ENCODE measurements at regions not wholly inside any gene's neighbourhood (a gene's known extent, or its start where the extent isn't known, plus 50 kb on each side); places are given as distances from the start of the nearest gene placed in this dataset.

GRCh38 chr2:39512434-39512935 is 75.4 kb upstream of the MAP4K3 start:
- Histone ChIP-seq H2AFZ (ENCODE audit: low read length) (no peak overlapping the region), H3K27ac (ENCODE audit: low read depth, low read length) (peak overlapping the region; percentile 68), H3K4me1 (ENCODE audit: insufficient read depth, low read length) (peaks cover 49% of the 10 kb centered on the region), H3K27me3 (ENCODE audit: insufficient read depth, low read length) (no peaks in the 10 kb centered on the region), H3K36me3 (ENCODE audit: insufficient read depth, low read length) (no peaks in the 10 kb centered on the region), H3K79me2 (ENCODE audit: insufficient read depth, low read length) (no peaks in the 10 kb centered on the region), H3K4me2 (ENCODE audit: insufficient read depth, low read length) (no peak overlapping the region), H4K20me1 (ENCODE audit: insufficient read depth, low read length) (no peaks in the 10 kb centered on the region), H3K9me3 (ENCODE audit: low read depth, low read length) (no peaks in the 10 kb centered on the region), H3K4me3 (ENCODE audit: insufficient read depth, low read length) (no peak overlapping the region)
- no peak for DNase-seq (ENCODE audit: insufficient read length, low spot score, missing footprints)
- TF ChIP-seq, protein P1, sequence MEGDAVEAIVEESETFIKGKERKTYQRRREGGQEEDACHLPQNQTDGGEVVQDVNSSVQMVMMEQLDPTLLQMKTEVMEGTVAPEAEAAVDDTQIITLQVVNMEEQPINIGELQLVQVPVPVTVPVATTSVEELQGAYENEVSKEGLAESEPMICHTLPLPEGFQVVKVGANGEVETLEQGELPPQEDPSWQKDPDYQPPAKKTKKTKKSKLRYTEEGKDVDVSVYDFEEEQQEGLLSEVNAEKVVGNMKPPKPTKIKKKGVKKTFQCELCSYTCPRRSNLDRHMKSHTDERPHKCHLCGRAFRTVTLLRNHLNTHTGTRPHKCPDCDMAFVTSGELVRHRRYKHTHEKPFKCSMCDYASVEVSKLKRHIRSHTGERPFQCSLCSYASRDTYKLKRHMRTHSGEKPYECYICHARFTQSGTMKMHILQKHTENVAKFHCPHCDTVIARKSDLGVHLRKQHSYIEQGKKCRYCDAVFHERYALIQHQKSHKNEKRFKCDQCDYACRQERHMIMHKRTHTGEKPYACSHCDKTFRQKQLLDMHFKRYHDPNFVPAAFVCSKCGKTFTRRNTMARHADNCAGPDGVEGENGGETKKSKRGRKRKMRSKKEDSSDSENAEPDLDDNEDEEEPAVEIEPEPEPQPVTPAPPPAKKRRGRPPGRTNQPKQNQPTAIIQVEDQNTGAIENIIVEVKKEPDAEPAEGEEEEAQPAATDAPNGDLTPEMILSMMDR (IDR thresholded peaks at IDR 0.05; ENCODE audit: extremely low read depth, low read depth, low read length): no peak

DNA sequence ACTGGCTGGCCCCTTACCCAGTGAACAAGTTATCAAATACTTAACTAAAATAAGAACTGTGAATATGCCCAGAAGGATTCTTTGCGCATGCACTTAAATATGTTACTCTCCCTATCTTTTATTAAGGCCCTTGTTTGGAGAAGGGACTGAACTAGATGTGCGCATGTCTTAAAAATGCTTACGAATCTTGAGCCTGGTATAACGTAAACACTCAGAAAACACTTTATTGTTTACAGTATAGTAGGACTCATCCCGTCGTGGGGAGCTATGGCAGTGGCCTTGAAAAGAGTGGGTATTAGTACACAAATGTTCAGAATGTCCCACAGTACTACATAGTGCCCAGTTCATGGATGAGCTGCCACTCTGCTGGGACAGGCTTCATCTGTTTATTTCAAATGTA is 75.9 kb upstream of the MAP4K3 start:
- peaks cover 47% of the 10 kb centered on the region for H3K4me1 ChIP-seq (ENCODE audit: insufficient read depth, low read length)
- no peaks in the 10 kb centered on the region for H3K79me2 ChIP-seq (ENCODE audit: insufficient read depth, low read length)
- no peak overlapping the region for H3K4me2 ChIP-seq (ENCODE audit: insufficient read depth, low read length)
- H3K27me3 ChIP-seq (ENCODE audit: insufficient read depth, low read length): no peaks in the 10 kb centered on the region
- no peak overlapping the region for H2AFZ ChIP-seq (ENCODE audit: low read length)
- TF ChIP-seq, protein P1 (IDR thresholded peaks at IDR 0.05; ENCODE audit: extremely low read depth, low read depth, low read length): no peak
- H3K36me3 ChIP-seq (ENCODE audit: insufficient read depth, low read length): no peaks in the 10 kb centered on the region
- no peak for DNase-seq (ENCODE audit: insufficient read length, low spot score, missing footprints)
- H3K27ac ChIP-seq (ENCODE audit: low read depth, low read length): peak overlapping the region; percentile 68
- H3K9me3 ChIP-seq (ENCODE audit: low read depth, low read length): no peaks in the 10 kb centered on the region
- H3K4me3 ChIP-seq (ENCODE audit: insufficient read depth, low read length): no peak overlapping the region
- H4K20me1 ChIP-seq (ENCODE audit: insufficient read depth, low read length): no peaks in the 10 kb centered on the region

DNA sequence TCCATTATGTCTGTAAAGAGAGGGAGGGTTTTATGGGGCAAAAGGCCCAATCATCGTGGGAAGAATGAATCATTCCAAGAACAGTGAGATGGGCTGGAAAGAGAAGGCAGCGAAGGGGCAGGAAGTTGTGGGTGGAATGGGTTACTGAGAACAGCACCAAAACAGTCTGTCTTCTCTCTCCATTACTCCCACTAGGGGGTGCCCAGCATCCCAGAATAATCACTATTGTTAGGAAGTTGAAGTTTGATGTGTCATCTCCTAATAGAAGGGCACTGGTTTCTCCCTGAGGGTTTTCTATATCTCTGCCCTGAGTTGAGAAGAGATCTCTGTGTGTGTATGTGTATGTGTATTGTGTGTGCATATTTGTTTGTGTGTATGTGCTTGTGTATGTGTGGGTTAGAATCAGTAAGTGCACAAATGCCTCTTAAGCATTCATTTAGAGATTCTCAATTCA is 76.6 kb upstream of the MAP4K3 start:
- Histone ChIP-seq H3K4me3 (ENCODE audit: insufficient read depth, low read length) (no peak overlapping the region), H3K36me3 (ENCODE audit: insufficient read depth, low read length) (no peaks in the 10 kb centered on the region), H3K4me2 (ENCODE audit: insufficient read depth, low read length) (peak overlapping the region; percentile 9), H3K27ac (ENCODE audit: low read depth, low read length) (peak overlapping the region; percentile 68), H4K20me1 (ENCODE audit: insufficient read depth, low read length) (no peaks in the 10 kb centered on the region), H3K27me3 (ENCODE audit: insufficient read depth, low read length) (no peaks in the 10 kb centered on the region), H3K9me3 (ENCODE audit: low read depth, low read length) (no peaks in the 10 kb centered on the region), H2AFZ (ENCODE audit: low read length) (no peak overlapping the region), H3K79me2 (ENCODE audit: insufficient read depth, low read length) (no peaks in the 10 kb centered on the region), H3K4me1 (ENCODE audit: insufficient read depth, low read length) (peaks cover 40% of the 10 kb centered on the region)
- peak; percentile 89 for DNase-seq (ENCODE audit: insufficient read length, low spot score, missing footprints)
- TF ChIP-seq, protein P1 (IDR thresholded peaks at IDR 0.05; ENCODE audit: extremely low read depth, low read depth, low read length): peak; percentile 88

DNA sequence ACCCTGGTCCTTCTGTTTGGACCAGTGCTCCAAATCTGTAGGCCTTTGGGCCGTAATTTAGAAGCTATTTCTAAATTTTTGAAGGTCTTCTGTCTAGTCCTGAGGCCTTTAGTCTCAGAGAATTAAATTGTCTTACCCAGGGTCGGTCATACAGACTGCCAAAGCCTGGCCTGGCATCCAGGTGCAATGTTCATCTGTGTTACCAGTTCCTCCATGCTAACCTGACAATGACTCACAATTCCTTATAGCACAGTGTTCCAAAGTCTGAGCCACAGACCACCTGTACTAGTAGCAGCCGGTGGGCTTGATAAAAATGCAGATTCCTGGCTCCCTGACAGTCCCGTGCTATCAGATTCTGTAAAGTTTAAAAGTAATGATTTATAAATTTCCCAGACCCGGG is 77.7 kb upstream of the MAP4K3 start:
- no peak overlapping the region for H3K4me3 ChIP-seq (ENCODE audit: insufficient read depth, low read length)
- H4K20me1 ChIP-seq (ENCODE audit: insufficient read depth, low read length): no peaks in the 10 kb centered on the region
- H3K79me2 ChIP-seq (ENCODE audit: insufficient read depth, low read length): no peaks in the 10 kb centered on the region
- no peaks in the 10 kb centered on the region for H3K27me3 ChIP-seq (ENCODE audit: insufficient read depth, low read length)
- H3K4me1 ChIP-seq (ENCODE audit: insufficient read depth, low read length): peaks cover 40% of the 10 kb centered on the region
- H3K36me3 ChIP-seq (ENCODE audit: insufficient read depth, low read length): no peaks in the 10 kb centered on the region
- H2AFZ ChIP-seq (ENCODE audit: low read length): no peak overlapping the region
- no peak for DNase-seq (ENCODE audit: insufficient read length, low spot score, missing footprints)
- H3K4me2 ChIP-seq (ENCODE audit: insufficient read depth, low read length): no peak overlapping the region
- TF ChIP-seq, protein P1 (IDR thresholded peaks at IDR 0.05; ENCODE audit: extremely low read depth, low read depth, low read length): no peak
- H3K9me3 ChIP-seq (ENCODE audit: low read depth, low read length): no peaks in the 10 kb centered on the region
- no peak overlapping the region for H3K27ac ChIP-seq (ENCODE audit: low read depth, low read length)
